ENCODE measurements at regions not wholly inside any gene's neighbourhood (a gene's known extent, or its start where the extent isn't known, plus 50 kb on each side); places are given as distances from the start of the nearest gene placed in this dataset.
"Not testable (repeated sequence)": the region's sequence is repeated elsewhere in the genome, so short reads cannot be mapped to it uniquely, and the experiment has no call there.

GRCh38 chr12:9309749-9310148, 101.6 kb upstream of the PZP start:
- TF ChIP-seq POLR2A (IDR thresholded peaks at IDR 0.05) = not testable (repeated sequence)
- TF ChIP-seq, protein P1, sequence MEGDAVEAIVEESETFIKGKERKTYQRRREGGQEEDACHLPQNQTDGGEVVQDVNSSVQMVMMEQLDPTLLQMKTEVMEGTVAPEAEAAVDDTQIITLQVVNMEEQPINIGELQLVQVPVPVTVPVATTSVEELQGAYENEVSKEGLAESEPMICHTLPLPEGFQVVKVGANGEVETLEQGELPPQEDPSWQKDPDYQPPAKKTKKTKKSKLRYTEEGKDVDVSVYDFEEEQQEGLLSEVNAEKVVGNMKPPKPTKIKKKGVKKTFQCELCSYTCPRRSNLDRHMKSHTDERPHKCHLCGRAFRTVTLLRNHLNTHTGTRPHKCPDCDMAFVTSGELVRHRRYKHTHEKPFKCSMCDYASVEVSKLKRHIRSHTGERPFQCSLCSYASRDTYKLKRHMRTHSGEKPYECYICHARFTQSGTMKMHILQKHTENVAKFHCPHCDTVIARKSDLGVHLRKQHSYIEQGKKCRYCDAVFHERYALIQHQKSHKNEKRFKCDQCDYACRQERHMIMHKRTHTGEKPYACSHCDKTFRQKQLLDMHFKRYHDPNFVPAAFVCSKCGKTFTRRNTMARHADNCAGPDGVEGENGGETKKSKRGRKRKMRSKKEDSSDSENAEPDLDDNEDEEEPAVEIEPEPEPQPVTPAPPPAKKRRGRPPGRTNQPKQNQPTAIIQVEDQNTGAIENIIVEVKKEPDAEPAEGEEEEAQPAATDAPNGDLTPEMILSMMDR (IDR thresholded peaks at IDR 0.05) = not testable (repeated sequence)
